ENCODE measurements at regions not wholly inside any gene's neighbourhood (a gene's known extent, or its start where the extent isn't known, plus 50 kb on each side); places are given as distances from the start of the nearest gene placed in this dataset.

DNA sequence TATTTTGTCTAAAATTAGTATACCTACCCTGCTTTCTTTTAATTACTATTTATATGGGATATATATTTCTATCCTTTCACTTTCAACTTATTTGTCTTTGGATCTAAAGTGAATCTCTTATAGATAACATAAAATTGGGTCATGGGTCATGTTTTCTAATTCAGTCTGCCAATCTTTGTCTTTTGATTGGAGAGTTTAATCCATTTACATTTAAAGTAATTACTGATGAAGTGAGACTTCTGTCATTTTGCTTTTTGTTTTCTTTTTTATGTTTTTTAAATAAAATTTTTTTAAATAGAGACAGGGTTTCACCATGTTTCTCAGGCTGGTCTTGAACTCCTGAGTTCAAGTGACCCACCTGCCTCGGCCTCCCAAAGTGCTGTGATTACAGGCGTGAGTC lies 50.5 kb upstream of the PRDM1 start:
- Histone ChIP-seq H4K20me1 (ENCODE audit: insufficient read depth, low read length) (no peaks in the 10 kb centered on the region), H3K36me3 (replicated peaks; ENCODE audit: low read depth, low read length) (no peaks in the 10 kb centered on the region), H2AFZ (ENCODE audit: low read depth, low read length) (no peak overlapping the region), H3K9ac (ENCODE audit: low read length) (no peak overlapping the region), H3K79me2 (ENCODE audit: low read length) (no peaks in the 10 kb centered on the region), H3K27me3 (ENCODE audit: low read depth, low read length) (no peaks in the 10 kb centered on the region), H3K27ac (ENCODE audit: low read length) (no peak overlapping the region), H3K4me3 (ENCODE audit: low read length) (no peak overlapping the region), H3K9me3 (ENCODE audit: insufficient read depth, low read length) (no peaks in the 10 kb centered on the region), H3K4me2 (ENCODE audit: low read length) (no peak overlapping the region), H3K4me1 (ENCODE audit: low read length) (peaks cover 8% of the 10 kb centered on the region)
- TF ChIP-seq, protein P1, sequence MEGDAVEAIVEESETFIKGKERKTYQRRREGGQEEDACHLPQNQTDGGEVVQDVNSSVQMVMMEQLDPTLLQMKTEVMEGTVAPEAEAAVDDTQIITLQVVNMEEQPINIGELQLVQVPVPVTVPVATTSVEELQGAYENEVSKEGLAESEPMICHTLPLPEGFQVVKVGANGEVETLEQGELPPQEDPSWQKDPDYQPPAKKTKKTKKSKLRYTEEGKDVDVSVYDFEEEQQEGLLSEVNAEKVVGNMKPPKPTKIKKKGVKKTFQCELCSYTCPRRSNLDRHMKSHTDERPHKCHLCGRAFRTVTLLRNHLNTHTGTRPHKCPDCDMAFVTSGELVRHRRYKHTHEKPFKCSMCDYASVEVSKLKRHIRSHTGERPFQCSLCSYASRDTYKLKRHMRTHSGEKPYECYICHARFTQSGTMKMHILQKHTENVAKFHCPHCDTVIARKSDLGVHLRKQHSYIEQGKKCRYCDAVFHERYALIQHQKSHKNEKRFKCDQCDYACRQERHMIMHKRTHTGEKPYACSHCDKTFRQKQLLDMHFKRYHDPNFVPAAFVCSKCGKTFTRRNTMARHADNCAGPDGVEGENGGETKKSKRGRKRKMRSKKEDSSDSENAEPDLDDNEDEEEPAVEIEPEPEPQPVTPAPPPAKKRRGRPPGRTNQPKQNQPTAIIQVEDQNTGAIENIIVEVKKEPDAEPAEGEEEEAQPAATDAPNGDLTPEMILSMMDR (IDR thresholded peaks at IDR 0.05; ENCODE audit: low read depth, low read length) = no peak
- TF ChIP-seq EZH2phosphoT487 (IDR thresholded peaks at IDR 0.05; ENCODE audit: low read depth) = no peak

DNA sequence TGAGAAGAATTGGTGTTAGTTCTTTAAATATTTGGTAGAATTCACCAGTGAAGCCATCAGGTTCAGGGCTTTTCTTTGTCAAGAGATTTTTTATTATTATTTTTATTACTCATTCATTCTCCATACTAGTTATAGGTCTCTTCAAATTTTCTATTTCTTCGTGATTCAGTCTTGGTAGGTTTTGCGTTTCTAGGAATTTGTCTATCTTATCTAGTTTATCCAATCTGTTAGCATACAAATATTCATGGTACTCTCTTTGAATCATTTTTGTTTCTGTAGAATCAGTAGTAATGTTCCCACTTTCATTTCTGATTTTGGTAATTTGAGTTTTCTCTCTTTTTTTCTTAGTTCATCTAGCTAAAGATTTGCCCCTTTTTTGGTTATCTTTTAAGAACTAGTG lies 52.3 kb upstream of the PRDM1 start:
- Histone ChIP-seq H3K4me3 (ENCODE audit: low read length) (no peak overlapping the region), H3K27ac (ENCODE audit: low read length) (no peak overlapping the region), H3K9me3 (ENCODE audit: insufficient read depth, low read length) (no peaks in the 10 kb centered on the region), H3K79me2 (ENCODE audit: low read length) (no peaks in the 10 kb centered on the region), H3K4me1 (ENCODE audit: low read length) (no peaks in the 10 kb centered on the region), H3K27me3 (ENCODE audit: low read depth, low read length) (no peaks in the 10 kb centered on the region), H2AFZ (ENCODE audit: low read depth, low read length) (no peak overlapping the region), H3K36me3 (replicated peaks; ENCODE audit: low read depth, low read length) (no peaks in the 10 kb centered on the region), H3K9ac (ENCODE audit: low read length) (no peak overlapping the region), H3K4me2 (ENCODE audit: low read length) (no peak overlapping the region), H4K20me1 (ENCODE audit: insufficient read depth, low read length) (no peaks in the 10 kb centered on the region)
- TF ChIP-seq, protein P1 (IDR thresholded peaks at IDR 0.05; ENCODE audit: low read depth, low read length) = no peak
- no peak for TF ChIP-seq EZH2phosphoT487 (IDR thresholded peaks at IDR 0.05; ENCODE audit: low read depth)

DNA sequence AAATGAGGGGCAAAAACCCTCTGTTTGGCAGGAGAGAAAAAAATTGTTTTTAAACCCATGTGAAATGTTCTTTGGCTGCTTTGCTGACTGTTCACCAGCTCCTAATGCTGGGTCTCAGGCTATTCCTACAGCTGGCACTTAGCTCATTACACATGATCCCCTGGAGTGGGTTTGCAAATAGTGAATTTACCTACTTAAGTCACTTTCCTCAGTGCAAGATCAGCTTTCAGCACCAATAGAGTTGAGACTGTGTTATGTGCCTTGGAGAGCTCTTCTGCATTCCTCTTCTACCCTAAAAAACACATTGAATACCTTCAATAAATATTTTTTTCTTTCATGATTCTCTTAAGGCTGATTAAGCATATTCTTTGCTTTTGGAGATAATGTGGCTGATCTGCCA lies 58.4 kb upstream of the PRDM1 start:
- Histone ChIP-seq H3K27me3 (ENCODE audit: low read depth, low read length) (no peaks in the 10 kb centered on the region; the same call in 1 of the 2 replicates), H3K9me3 (ENCODE audit: insufficient read depth, low read length) (no peaks in the 10 kb centered on the region), H2AFZ (ENCODE audit: low read depth, low read length) (no peak overlapping the region), H3K36me3 (replicated peaks; ENCODE audit: low read depth, low read length) (no peaks in the 10 kb centered on the region), H4K20me1 (ENCODE audit: insufficient read depth, low read length) (no peaks in the 10 kb centered on the region), H3K4me1 (ENCODE audit: low read length) (no peaks in the 10 kb centered on the region), H3K27ac (ENCODE audit: low read length) (no peak overlapping the region), H3K4me2 (ENCODE audit: low read length) (no peak overlapping the region), H3K79me2 (ENCODE audit: low read length) (no peaks in the 10 kb centered on the region), H3K9ac (ENCODE audit: low read length) (no peak overlapping the region), H3K4me3 (ENCODE audit: low read length) (no peak overlapping the region)
- TF ChIP-seq, protein P1 (IDR thresholded peaks at IDR 0.05; ENCODE audit: low read depth, low read length) = no peak
- TF ChIP-seq EZH2phosphoT487 (IDR thresholded peaks at IDR 0.05; ENCODE audit: low read depth) = no peak

DNA sequence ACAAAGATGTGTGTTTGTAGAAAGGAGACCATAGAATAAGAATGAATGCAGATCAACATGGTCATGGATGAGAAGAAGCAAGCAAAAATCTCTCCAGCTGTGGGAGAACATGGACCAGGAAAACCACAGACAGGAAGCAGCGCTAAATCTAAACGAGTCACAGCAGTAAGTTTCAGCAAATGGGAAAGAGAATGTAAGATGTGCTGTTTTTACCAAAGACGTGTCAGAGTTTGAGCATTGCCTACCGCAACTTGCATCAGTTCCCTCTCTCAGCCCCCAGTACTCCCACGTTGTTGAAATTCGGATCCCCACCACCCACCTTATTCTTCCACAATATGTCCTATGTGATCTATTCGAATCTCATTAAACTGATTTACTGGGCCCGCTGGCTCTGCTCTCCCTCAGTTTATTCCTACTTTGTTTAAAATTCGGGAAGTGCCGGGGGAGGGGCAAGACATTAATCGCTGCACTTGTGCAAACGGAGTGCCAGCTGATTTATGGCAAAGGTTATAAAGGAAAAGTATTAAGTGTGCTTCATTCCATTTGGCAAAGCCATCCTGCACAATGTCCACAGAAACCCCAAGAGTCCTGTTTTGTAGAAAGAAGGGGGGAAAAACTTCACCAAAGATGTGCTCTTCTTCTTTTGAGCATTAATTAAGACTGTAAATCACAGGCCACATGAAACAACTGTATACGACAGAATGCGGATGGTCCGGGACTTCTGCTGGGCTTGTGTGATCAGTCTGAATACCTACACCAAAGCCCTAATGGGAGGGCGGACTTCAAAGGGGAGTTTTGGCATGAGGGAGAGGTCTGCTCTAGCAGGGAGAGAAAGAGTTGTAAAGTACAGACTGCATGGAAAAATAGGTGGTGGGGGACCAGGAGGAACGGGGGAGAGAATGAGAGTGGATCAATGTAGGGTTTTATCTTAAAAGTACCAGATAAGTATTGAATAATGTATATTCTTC lies 59.1 kb upstream of the PRDM1 start:
- H3K9me3 ChIP-seq (ENCODE audit: insufficient read depth, low read length) = no peaks in the 10 kb centered on the region
- H3K9ac ChIP-seq (ENCODE audit: low read length) = no peak overlapping the region
- TF ChIP-seq, protein P1 (IDR thresholded peaks at IDR 0.05; ENCODE audit: low read depth, low read length) = no peak
- no peak for TF ChIP-seq EZH2phosphoT487 (IDR thresholded peaks at IDR 0.05; ENCODE audit: low read depth)
- peak overlapping the region; percentile 40 for H3K4me2 ChIP-seq (ENCODE audit: low read length)
- H3K79me2 ChIP-seq (ENCODE audit: low read length) = no peaks in the 10 kb centered on the region
- peak overlapping the region; percentile 42 for H3K4me3 ChIP-seq (ENCODE audit: low read length)
- H4K20me1 ChIP-seq (ENCODE audit: insufficient read depth, low read length) = no peaks in the 10 kb centered on the region
- H3K36me3 ChIP-seq (replicated peaks; ENCODE audit: low read depth, low read length) = no peaks in the 10 kb centered on the region
- H3K27ac ChIP-seq (ENCODE audit: low read length) = no peak overlapping the region
- H3K27me3 ChIP-seq (ENCODE audit: low read depth, low read length) = no peaks in the 10 kb centered on the region; the same call in 1 of the 2 replicates
- H2AFZ ChIP-seq (ENCODE audit: low read depth, low read length) = no peak overlapping the region
- H3K4me1 ChIP-seq (ENCODE audit: low read length) = no peaks in the 10 kb centered on the region
